ENCODE measurements at regions not wholly inside any gene's neighbourhood (a gene's known extent, or its start where the extent isn't known, plus 50 kb on each side); places are given as distances from the start of the nearest gene placed in this dataset.

DNA sequence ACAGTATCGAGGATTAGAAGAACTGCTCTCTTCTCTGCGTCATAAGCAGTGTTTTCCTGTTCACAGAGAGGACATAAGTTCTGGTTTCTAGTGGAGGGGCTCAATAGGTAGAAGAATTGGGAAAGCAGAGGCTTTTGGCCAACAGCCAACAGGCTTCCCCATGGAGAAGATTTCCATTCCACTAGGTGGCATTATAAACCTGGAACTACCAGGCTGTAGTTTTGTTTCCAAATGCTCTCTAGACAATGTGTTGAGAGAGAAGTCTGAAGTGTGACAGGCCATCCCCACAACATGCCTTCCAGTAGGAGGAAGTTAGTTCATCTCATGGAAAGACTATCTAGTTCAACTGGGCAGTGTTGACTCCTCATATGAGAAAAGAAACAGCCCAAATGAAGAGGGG is 63.8 kb upstream of the ANXA10 start:
- DNase-seq (ENCODE audit: low read depth in 3 of 3, low spot score in 2 of 3), result no peak

DNA sequence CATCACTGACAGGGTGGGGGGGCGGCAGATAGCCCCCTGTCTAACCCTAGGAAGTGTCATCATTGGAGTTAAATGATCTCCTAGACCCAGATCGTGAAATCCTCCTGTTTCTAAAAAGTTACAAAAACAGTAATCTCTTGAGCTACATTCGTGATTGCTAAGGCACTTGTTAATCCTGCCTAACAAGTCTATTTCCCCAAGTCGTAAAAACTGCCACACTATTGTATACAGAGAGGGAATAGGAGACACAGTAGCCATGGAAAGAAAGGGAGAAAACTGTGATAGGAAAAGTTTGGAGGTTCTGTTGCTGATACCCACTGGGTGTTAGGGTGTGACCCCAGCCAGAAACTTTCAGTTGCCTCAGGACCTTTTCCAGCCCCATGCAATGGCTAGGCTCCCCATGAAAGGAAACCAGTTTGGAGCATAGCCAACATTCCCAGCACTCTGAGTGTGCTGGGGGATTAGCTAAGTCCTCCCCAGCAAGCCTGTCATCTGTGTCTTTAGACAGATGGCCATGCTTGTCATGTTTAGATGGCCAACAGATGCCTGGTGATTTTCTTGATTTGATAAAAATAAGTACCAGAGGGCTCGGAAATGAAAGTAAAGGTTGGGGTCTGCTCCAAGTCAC is 63.3 kb upstream of the ANXA10 start:
- DNase-seq (ENCODE audit: low read depth in 3 of 3, low spot score in 2 of 3), result no peak

DNA sequence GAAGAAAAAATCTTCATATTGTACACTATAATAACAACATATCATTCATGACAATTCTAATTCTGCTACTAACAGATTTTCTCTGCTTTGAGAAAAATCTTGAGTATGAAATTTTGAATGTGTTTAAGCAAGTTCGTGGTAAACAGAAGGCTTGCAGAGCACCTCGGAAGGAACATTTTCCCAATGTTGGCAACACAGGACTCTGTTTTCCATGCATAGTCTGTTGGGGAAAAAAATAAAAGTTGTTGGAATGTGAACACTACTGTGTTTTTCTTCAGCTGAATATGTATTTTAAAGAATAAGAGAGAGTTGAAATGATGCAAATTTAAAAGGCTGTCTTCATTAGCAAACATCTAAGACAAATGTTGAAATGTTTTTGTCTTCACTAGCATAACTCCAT is 54.7 kb upstream of the ANXA10 start:
- no peak for DNase-seq (ENCODE audit: low read depth in 3 of 3, low spot score in 2 of 3)

DNA sequence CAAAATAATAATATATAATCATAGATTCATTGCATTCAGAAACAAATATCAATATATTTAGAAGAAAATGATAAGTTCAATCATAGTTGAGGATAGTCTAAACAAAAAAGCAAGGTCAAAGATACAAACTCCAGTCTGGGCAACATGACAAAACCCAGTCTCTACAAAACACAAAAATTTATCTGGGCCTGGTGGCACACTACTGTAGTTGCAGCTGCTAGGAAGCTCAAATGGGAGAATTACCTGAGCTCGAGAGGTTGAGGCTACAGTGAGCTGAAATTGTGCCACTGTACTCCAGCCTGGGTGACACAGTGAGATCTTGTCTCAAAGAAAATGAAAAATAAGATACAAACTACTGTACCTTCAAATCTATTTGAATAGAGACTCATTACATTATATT is 52.7 kb upstream of the ANXA10 start:
- DNase-seq (ENCODE audit: low read depth in 3 of 3, low spot score in 2 of 3), result no peak

Data from right renal cortex interstitium (tissue), 3 donors.